Activated CD4-positive, alpha-beta T cell treated with anti-CD3 and anti-CD28 coated beads, Interleukin-2, amount 10 ng/mL, durations not matched to agents 7 days and 5 days (primary cell): ENCODE measurements at regions not wholly inside any gene's neighbourhood (a gene's known extent, or its start where the extent isn't known, plus 50 kb on each side); places are given as distances from the start of the nearest gene placed in this dataset.

Experiments
- CTCF ChIA-PET: fragments of 350-600 bp; sonication (Branson Sonifier 250); formaldehyde crosslinking; loops from one replicate; lab custom pipeline; 2021; ENCODE audit warnings: antibody characterized with exemption; lab: Charles Lee
- POLR2A ChIA-PET: fragments of 350-600 bp; sonication (Branson Sonifier 250); formaldehyde crosslinking; loops from one replicate; lab custom pipeline; 2021; ENCODE audit warnings: antibody characterized with exemption; lab: Charles Lee
- DNase-seq: peaks from one replicate; pipeline ENCODE4 v3.0.0-alpha.2; 2020
- H3K27ac Mint-ChIP-seq: one replicate; pipeline ENCODE4 v1.8.0; 2021; ENCODE audit warnings: mild to moderate bottlenecking, moderate library complexity, mixed read lengths
- H3K27me3 Mint-ChIP-seq: one replicate; pipeline ENCODE4 v1.8.0; 2021; ENCODE audit warnings: mixed read lengths
- H3K36me3 Mint-ChIP-seq: one replicate; pipeline ENCODE4 v1.8.0; 2021; ENCODE audit warnings: low read depth, mixed read lengths
- H3K4me1 Mint-ChIP-seq: one replicate; pipeline ENCODE4 v1.8.0; 2021; ENCODE audit warnings: mixed read lengths
- H3K4me3 Mint-ChIP-seq: one replicate; pipeline ENCODE4 v1.8.0; 2021; ENCODE audit warnings: mild to moderate bottlenecking, moderate library complexity, mixed read lengths
- H3K9me3 Mint-ChIP-seq: one replicate; pipeline ENCODE4 v1.8.0; 2021; ENCODE audit warnings: mixed read lengths

GRCh38 chr6:156509496-156509895, 267.7 kb upstream of the ARID1B start:
- Mint-ChIP-seq H3K4me1 (peaks cover 2% of the 10 kb centered on the region), H3K27ac (no peak overlapping the region), H3K9me3 (no peaks in the 10 kb centered on the region), H3K27me3 (peaks cover 4% of the 10 kb centered on the region), H3K36me3 (no peaks in the 10 kb centered on the region), H3K4me3 (no peak overlapping the region)
- POLR2A ChIA-PET, result no interaction called here
- CTCF ChIA-PET, result no interaction called here
- DNase-seq, result no peak

GRCh38 chr6:156508923-156509322, 268.3 kb upstream of the ARID1B start:
- Mint-ChIP-seq H3K27me3 (peaks cover 4% of the 10 kb centered on the region), H3K9me3 (no peaks in the 10 kb centered on the region), H3K36me3 (no peaks in the 10 kb centered on the region), H3K4me3 (no peak overlapping the region), H3K27ac (no peak overlapping the region), H3K4me1 (peaks cover 2% of the 10 kb centered on the region)
- CTCF ChIA-PET, result no interaction called here
- DNase-seq, result peak; percentile 7
- POLR2A ChIA-PET, result no interaction called here

GRCh38 chr6:156508126-156508525, 269.1 kb upstream of the ARID1B start:
- no peak for DNase-seq
- H3K4me1 Mint-ChIP-seq, result peaks cover 2% of the 10 kb centered on the region
- no peaks in the 10 kb centered on the region for H3K9me3 Mint-ChIP-seq
- POLR2A ChIA-PET, result no interaction called here
- no peaks in the 10 kb centered on the region for H3K36me3 Mint-ChIP-seq
- no peak overlapping the region for H3K27ac Mint-ChIP-seq
- no peak overlapping the region for H3K4me3 Mint-ChIP-seq
- CTCF ChIA-PET, result no interaction called here
- H3K27me3 Mint-ChIP-seq, result peaks cover 4% of the 10 kb centered on the region

GRCh38 chr6:156507656-156508055, 269.5 kb upstream of the ARID1B start:
- Mint-ChIP-seq H3K9me3 (no peaks in the 10 kb centered on the region), H3K4me1 (peaks cover 2% of the 10 kb centered on the region), H3K27me3 (peaks cover 4% of the 10 kb centered on the region), H3K36me3 (no peaks in the 10 kb centered on the region), H3K27ac (no peak overlapping the region), H3K4me3 (no peak overlapping the region)
- POLR2A ChIA-PET, result no interaction called here
- DNase-seq, result no peak
- CTCF ChIA-PET, result interaction anchor here (0.6 kb wide), 1 partner anchor 198 kb away, joined by 3 read pairs; no protein-coding TSS in a partner anchor

DNA sequence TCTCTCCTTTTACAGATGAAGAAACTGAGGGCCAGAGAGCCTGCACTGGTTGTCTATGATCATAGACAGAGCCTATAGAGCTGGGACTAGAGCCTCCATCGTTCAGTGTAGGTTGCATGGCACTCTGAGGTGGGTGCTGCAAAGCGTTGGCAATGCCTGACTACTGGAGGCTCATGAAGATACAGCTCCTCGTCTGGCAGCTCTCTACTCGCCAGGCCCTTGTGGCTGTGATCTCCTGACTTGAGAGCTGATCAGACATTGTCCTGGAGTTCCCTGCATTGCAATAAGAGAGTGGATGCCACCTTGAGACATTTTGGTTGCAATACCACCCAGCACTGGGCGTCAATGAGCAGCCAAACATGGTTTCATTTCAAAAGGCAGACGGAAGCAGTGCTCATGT, 270.1 kb upstream of the ARID1B start:
- Mint-ChIP-seq H3K4me1 (peaks cover 2% of the 10 kb centered on the region), H3K27ac (no peak overlapping the region), H3K27me3 (peaks cover 4% of the 10 kb centered on the region), H3K36me3 (no peaks in the 10 kb centered on the region), H3K9me3 (no peaks in the 10 kb centered on the region), H3K4me3 (no peak overlapping the region)
- ChIA-PET POLR2A (no interaction called here), CTCF (interaction anchor here (0.6 to 1.5 kb wide), 2 partner anchors 10 to 197 kb away, joined by 3 to 4 read pairs; no protein-coding TSS in a partner anchor)
- DNase-seq, result no peak

DNA sequence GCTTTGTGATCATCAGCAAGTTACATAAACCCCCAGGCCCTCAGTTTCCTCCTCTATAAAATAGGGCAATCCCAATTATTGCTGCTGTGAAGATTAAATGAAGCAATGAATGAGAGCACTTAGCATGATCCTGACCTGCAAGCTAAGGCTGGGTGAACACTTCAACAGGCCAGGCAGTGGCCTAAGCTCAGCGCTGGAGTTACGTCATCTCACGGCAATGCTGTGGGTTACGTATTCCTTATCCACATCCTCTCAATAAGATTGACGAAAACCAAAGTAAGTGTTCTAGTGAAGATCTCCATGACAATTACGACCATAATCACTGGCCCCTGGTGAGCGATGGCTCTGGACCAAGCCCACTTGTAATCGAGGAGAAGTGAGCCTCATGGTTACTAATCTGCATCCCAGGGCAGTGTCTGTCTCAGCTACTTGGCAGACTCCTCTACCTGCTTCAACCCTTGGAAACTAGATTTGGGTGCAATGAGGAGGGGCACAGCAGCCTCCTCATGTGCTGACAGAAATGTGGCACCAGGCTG, 274.1 kb upstream of the ARID1B start:
- Mint-ChIP-seq H3K4me1 (no peaks in the 10 kb centered on the region), H3K27me3 (no peaks in the 10 kb centered on the region), H3K4me3 (no peak overlapping the region), H3K36me3 (no peaks in the 10 kb centered on the region), H3K27ac (no peak overlapping the region), H3K9me3 (peaks cover 10% of the 10 kb centered on the region)
- ChIA-PET POLR2A (no interaction called here), CTCF (no interaction called here)
- DNase-seq, result no peak

DNA sequence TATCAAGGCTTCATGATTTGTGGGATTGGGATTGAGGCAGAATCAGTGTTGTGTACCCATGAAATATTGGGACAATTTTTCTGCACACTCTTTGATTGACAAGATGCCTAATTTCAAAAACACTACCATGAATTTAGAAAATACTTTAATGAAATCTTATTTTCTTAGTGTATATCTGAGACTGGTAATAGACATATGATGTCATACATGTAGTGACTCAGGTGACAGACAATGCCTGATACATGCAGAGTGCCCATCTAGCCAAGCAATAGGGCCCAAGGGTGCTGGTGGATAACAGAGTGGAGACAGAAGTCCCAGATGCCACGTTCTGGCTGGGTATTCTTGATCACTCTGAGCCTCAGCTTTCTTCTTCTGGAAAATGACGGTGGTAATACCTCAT, 279.6 kb upstream of the ARID1B start:
- POLR2A ChIA-PET, result no interaction called here
- no peaks in the 10 kb centered on the region for H3K27me3 Mint-ChIP-seq
- H3K9me3 Mint-ChIP-seq, result peaks cover 13% of the 10 kb centered on the region
- H3K36me3 Mint-ChIP-seq, result no peaks in the 10 kb centered on the region
- no peak overlapping the region for H3K4me3 Mint-ChIP-seq
- CTCF ChIA-PET, result interaction anchor here (0.9 kb wide), 1 partner anchor 9 kb away, joined by 4 read pairs; no protein-coding TSS in a partner anchor
- DNase-seq, result no peak
- no peak overlapping the region for H3K27ac Mint-ChIP-seq
- H3K4me1 Mint-ChIP-seq, result no peaks in the 10 kb centered on the region

DNA sequence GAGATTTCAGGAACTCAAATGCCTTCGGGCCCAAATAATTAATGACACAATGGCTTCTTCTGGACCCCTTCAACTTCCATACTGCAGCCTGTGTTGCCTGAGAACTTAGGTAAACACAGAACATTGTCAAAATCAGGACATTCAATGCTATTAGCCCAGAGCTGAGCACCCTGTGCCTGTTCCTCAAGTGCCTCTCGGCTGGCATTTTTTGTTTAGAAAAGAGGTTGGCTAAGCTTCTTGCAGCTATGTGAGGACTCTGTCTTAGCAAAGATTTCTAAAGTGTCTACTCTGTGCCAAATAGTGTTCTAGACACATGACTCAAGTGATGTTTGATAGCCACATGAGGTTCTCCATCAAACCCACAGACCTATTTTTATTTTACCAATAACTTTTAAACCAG, 289.3 kb upstream of the ARID1B start:
- no peaks in the 10 kb centered on the region for H3K27me3 Mint-ChIP-seq
- no peaks in the 10 kb centered on the region for H3K4me1 Mint-ChIP-seq
- no peak for DNase-seq
- H3K36me3 Mint-ChIP-seq, result no peaks in the 10 kb centered on the region
- H3K4me3 Mint-ChIP-seq, result no peak overlapping the region
- ChIA-PET CTCF (no interaction called here), POLR2A (no interaction called here)
- no peak overlapping the region for H3K27ac Mint-ChIP-seq
- peaks cover 6% of the 10 kb centered on the region for H3K9me3 Mint-ChIP-seq

DNA sequence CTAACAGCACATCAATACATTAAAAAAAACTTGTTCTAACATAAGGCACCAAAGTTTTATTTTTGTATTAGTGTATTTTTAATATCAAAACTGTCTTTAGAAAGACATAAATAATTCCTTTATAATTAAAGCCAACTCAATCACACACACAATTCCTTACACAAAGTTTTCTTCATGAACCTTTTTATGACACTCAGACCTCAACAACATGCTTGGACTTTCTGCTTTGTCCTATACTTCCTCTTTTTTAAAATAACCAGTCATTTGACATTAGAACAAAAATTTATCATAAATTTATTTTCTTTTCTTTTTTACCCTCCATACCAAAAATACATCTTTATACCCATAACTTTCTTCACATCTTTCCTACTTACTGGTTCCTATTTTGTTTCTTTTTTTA, 292.0 kb upstream of the ARID1B start:
- no peak overlapping the region for H3K4me3 Mint-ChIP-seq
- ChIA-PET POLR2A (no interaction called here), CTCF (no interaction called here)
- no peak for DNase-seq
- peaks cover 6% of the 10 kb centered on the region for H3K9me3 Mint-ChIP-seq
- H3K27me3 Mint-ChIP-seq, result no peaks in the 10 kb centered on the region
- H3K36me3 Mint-ChIP-seq, result no peaks in the 10 kb centered on the region
- H3K4me1 Mint-ChIP-seq, result no peaks in the 10 kb centered on the region
- H3K27ac Mint-ChIP-seq, result no peak overlapping the region

DNA sequence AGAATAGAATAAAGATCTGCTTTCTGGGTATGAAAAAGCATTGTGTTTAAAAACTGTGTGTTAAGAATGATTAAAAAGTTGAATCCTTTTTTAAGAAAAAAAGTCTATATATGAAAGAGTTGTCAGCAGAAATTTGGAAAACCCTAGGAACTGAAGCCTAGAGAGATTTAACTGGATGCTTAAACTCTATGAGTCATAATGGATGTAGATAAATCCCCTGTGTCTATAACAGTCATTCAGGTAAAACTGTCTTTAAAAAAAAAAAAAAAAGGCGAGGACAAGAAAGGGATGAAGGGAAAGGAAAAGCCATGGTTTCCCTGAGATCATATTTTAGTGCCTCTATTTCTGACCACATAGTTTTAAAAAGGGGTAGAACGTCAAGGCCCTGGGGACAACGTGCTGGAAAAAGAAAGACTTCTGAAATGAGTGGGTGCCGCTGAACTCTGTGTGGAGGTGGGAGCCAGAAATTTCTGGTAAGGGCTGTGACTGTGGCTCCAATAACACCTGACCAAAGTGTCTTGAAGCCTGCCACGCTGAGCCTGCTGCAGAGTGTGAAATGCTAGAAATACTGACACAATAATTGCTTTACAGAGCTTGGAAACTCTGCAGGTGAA, 302.6 kb upstream of the ARID1B start:
- DNase-seq, result no peak
- no peaks in the 10 kb centered on the region for H3K27me3 Mint-ChIP-seq
- CTCF ChIA-PET, result no interaction called here
- peaks cover 1% of the 10 kb centered on the region for H3K36me3 Mint-ChIP-seq
- peaks cover 7% of the 10 kb centered on the region for H3K4me1 Mint-ChIP-seq
- POLR2A ChIA-PET, result no interaction called here
- peaks cover 5% of the 10 kb centered on the region for H3K9me3 Mint-ChIP-seq
- no peak overlapping the region for H3K4me3 Mint-ChIP-seq
- H3K27ac Mint-ChIP-seq, result no peak overlapping the region

- Mint-ChIP-seq H3K36me3 (peaks cover 1% of the 10 kb centered on the region), H3K27ac (no peak overlapping the region), H3K27me3 (no peaks in the 10 kb centered on the region), H3K4me1 (peaks cover 7% of the 10 kb centered on the region), H3K9me3 (peaks cover 9% of the 10 kb centered on the region), H3K4me3 (no peak overlapping the region)
- ChIA-PET CTCF (interaction anchor here (1.2 kb wide), 1 partner anchor 28 kb away, joined by 3 read pairs; no protein-coding TSS in a partner anchor), POLR2A (no interaction called here)
- DNase-seq, result no peak
These were observed 306.2 kb upstream of the ARID1B start for GRCh38 chr6:156471000-156471399.

DNA sequence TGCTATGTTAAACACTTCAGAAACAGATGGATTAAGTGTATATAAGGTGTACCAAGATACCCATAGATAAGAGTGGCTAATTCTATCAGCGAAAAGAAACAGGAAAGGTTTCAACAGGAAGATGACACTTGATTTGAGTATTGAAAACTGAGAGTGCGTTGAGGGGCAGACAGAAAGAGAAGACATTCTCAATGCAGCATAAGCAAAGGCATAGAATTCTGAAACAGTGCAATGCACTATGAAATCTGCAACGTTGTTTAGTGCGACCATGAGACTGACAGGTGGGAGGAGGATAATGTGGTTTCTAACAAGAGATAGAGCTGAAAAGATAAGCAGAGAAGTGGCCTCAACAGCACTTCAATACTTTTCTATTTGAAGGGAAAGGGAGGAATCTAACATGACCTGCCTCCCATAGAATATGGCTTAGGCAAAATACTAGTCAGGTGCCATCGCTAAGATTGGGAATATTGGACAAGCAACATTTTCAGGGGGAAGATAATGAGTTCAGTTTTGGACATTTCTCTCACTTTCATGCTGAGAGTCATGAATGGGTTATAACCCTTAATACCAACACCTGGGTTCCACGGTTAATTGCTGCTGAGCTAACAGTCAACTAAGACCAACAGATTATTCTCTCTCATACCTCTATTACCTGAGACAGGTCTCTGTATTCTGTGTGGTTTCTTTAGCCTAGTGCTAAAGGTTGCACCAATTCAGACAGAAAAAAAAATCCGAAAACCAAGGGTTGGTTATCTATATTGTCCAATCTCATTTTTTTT, 312.9 kb upstream of the ARID1B start:
- DNase-seq, result no peak
- peaks cover 3% of the 10 kb centered on the region for H3K27me3 Mint-ChIP-seq
- POLR2A ChIA-PET, result no interaction called here
- CTCF ChIA-PET, result no interaction called here
- peaks cover 10% of the 10 kb centered on the region for H3K9me3 Mint-ChIP-seq
- H3K36me3 Mint-ChIP-seq, result no peaks in the 10 kb centered on the region
- peaks cover 7% of the 10 kb centered on the region for H3K4me1 Mint-ChIP-seq
- no peak overlapping the region for H3K27ac Mint-ChIP-seq
- no peak overlapping the region for H3K4me3 Mint-ChIP-seq

DNA sequence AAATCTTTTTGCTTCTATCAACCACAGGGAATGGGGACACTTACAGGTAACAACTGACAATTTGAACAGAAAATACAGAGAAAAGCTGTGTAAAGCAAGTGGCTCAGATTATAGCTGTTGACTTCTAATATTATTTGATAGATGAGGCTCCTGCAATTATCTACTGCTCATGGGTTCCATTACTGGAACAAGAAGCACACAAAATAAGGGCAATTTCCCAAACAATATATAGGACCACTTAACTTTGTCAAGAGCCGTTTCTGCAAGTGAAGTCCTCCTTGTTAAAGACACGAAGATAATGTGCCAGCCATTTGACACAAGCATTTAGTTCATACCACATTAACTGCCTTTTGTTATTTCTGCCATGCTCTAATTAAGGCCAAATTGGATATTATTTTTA, 315.5 kb upstream of the ARID1B start:
- DNase-seq, result no peak
- Mint-ChIP-seq H3K4me1 (peaks cover 7% of the 10 kb centered on the region), H3K27ac (no peak overlapping the region), H3K36me3 (no peaks in the 10 kb centered on the region), H3K27me3 (peaks cover 3% of the 10 kb centered on the region), H3K4me3 (no peak overlapping the region), H3K9me3 (peaks cover 4% of the 10 kb centered on the region)
- ChIA-PET CTCF (no interaction called here), POLR2A (no interaction called here)
